HG02588 (cell line): ENCODE measurements at regions not wholly inside any gene's neighbourhood (a gene's known extent, or its start where the extent isn't known, plus 50 kb on each side); places are given as distances from the start of the nearest gene placed in this dataset.

Experiments
- ATAC-seq: cut with Tn5 transposase; IDR thresholded peaks from one replicate; pipeline ENCODE4 v1.9.1; 2021; ENCODE audit warnings: mild to moderate bottlenecking, moderate library complexity; ENCODE audit not compliant: unreplicated experiment

DNA sequence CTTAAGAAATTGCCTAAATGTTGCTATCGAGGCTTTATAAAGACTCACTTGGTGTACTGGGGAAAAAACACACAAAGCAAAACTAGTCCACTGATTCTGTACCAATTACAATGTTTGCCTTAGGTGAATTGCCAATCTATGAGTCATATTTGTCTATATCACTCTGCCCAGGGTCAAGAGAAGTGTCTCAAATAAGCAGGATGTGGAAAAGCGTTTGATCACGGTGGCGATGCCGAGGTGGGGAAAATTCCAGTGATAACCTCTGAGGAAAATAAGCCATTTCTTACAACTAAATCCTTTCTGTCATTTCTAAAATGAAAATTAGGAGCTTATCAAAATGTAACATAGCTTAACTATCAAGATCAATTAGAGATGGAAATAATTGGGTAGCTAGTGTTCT is 148.6 kb upstream of the DIO3 start:
- ATAC-seq: no peak

DNA sequence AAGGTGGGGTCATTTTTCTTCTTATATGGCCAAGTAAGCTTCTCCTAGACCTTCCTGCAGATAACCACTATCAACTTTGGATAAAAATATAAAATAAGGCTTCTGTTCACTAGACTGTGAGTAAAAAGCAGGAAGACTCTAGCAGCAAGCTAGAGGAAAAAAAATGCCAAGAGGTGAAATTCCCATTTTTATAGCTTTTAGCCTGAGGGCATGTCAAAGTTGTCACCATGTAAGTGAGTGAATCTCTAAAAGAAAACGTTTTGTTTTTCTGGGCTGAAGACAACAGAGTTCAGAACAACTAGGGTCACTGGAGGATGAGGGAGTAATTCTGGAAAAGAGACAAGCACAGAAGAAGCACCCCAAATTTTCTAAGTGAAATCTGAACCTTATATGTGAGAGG is 143.9 kb upstream of the DIO3 start:
- no peak for ATAC-seq

DNA sequence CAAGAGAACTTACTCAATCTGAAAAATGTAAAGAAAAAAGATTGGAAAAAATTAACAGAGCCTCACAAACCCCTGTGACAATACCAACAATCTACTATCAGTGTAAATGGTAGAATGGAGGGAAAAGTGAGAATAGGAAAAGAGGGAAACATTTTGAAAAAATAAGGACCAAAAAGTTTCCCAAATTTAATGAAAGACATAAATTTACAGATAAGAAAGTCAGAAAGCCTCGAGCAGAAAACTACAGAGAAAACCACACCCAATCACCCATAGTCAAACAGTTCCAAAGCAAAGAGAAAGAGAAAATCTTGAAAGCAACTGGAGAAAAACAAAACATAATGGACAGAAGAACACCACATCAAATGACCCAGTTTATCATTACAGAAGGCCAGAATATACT is 142.7 kb upstream of the DIO3 start:
- no peak for ATAC-seq

DNA sequence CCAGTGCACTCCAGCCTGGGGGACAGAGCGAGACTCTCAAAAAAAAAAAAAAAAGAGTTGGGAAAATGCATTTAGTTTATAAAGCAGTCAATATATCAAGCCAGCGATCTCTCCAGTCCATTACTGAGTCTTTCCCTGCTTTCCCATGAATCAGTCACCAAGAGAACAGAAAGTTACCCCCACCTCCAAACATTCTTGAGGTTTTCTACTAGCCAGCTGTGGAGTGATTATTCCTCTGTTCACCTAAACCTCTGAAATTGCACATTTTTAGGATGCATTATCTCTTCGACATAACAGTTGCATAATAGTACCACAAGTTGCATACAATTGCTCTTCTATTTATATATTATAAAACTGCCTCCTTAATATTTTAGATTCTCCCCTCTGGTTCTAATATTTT is 134.8 kb upstream of the DIO3 start:
- ATAC-seq: no peak

DNA sequence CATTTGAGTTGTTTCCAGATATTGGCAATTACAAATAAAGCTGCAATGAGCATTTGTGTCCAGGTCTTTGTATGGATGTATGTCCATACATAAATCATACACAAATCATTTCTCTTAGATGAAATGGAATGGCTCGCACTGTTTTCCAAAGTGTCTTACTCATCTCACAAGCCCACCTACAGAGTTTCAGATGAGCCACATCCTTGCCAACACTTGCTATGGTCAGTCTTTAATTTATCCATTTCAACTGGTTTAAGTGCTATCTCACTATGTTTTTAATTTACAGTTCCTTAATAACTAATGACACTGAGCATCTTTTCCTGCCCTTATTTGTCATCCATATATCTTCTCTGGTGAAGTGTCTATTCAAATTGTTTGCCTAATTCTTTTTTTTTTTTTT is 132.9 kb upstream of the DIO3 start:
- ATAC-seq: no peak

DNA sequence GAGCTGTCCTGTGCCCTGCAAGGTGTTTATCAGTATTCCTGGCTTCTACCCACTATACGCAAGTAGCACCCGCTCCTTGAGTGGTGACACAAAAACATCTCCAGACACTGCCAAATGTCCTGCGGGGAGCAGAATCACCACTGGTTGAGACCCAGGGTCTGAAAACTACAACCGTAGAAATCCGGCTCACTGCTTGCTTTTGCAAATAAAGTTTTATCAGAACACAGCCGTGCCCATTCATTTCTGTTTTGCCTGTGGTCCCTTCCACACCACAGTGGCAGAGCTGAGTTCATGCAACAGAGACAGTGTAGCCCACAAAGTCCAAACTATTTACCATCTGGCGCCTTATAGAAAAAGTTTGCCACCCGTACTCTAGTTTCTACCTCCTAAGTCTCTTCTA is 125.7 kb upstream of the DIO3 start:
- ATAC-seq: no peak

DNA sequence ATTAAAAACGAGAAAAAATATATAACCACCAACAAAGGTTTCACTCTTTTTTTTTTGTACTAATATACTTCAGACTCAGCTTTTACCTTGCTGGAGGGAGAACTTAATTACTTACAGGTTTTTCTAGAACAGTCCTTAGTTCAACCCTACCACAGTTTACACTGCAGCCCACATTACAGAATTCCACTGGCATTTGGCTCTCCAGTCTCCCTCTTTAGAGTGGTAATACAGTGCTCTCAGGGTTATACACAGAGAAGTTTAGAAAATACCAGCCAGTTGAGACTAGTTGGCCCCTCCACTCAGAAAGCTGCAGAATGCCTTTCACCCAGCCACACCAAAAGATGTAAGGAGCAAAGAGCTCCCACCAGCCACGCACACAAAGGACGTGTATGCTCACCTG is 122.3 kb upstream of the DIO3 start:
- no peak for ATAC-seq

DNA sequence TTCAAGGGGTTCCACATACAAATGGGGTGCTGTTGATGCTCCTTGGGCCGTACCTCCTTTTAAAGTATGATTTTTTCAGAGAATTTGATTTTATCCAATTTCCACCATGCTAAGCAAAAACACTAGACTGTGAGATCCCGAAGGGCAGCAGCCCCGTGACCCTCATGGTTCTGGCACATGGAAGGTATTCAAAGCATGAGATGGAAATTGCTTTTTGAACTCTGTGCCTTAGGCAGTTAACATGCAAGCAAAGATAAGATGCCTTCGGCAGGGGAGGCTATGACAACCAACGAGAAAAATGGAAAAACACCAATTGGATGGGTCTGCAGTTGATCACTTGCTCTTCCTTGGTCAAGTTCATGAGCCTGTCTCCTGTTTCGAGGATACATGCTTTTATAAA is 120.8 kb upstream of the DIO3 start:
- no peak for ATAC-seq

DNA sequence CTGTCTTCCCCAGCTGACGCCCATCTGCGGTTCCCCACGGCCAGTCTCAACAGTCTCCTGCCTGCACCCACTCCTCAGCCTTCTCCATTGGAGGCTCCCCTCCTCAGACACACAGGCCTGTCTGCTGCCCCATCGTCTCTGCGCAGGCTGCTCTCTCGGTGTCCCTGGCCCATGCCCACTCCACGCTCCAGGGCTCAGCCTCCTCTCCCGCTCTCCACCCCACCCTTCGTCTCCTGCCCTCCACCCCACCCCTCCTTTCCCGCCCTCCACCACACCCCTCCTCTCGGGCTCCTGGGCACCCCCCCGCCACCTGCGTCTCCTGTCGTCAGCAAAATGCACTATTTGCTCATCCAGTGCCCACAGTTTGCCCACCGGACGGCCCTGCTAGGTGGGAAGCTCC is 119.6 kb upstream of the DIO3 start:
- no peak for ATAC-seq

DNA sequence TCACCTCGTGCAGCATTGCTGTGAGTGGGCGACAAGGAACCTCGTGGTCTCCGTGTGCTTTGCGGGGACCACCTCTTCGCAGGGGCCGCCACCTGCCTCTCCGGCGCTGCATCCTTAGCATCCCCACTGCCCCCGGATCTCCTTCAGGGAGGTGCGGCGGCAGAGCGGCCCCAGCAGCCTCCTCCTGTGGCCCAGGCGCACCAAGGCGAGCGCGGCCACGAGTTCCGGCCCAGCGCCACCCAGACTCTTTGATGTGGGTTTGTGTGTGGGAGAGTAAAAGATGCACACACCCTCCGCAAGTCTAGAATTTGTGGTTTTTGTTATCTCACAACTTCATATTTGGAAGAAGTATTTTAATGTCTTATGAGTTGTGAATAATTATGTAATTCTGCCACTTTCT is 118.8 kb upstream of the DIO3 start:
- no peak for ATAC-seq

DNA sequence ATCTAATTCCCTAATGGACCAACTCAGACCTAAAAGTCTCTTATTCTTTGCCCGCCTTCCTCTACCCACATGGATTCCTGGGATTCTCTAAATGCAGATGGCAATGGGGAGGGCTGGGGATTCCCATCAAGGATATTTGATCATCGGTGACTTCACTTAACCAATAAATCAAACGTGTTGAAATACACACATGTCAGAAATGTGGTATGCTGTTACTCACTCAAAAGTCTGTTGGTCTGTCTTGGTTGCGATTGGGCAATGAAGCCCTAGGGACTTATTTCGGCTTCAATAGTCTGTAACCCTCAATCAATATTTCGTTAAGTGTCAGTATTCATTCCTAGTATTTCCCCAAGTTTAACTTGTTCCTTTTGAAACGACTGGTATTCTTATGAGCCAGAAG is 117.2 kb upstream of the DIO3 start:
- ATAC-seq: no peak

DNA sequence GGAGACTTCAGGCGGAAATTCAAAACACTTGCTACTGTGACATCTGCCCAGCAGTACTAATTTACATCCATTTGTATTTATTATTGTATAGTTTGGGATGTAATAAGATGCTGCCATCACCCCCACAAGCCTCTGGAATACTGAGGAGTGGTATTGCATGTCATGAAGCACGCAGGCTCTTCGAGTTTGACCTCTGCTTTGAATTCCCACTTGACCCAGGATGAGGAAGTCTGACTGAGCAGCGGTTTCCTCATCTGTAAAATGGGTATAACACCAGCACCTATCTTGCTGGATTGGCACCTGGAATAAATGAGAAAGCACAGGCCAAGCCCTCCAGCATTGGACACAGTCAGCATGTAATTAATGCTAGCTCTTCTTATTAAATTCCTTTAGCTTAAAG is 116.0 kb upstream of the DIO3 start:
- ATAC-seq: no peak

DNA sequence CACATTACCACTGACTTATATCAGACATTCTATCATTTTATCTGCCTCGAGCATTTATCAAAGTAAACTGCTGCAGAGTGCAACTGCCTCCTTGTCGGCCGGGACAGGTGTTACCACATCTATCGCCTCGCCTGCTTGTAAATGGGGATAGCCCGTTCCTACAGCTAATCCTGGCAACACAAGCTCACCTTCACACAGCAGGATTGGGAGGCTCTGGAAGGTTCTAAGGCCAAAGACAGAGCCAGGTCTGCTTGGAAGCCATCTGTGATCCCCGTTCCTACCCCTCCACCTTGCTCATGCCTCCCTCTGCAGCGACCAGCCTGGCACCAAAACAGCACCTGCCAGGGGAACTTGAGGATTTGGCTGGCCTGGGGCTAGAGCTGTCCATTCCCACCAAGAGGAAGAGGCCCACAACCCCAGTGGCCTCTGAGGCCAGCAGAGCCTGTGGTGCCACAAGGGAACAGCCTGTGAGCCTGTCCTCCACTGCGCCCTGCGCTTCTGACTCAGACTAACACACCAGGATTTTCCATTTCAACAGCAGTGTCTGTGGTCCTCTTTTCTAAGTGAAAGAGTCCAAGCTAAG is 114.8 kb upstream of the DIO3 start:
- ATAC-seq: no peak

DNA sequence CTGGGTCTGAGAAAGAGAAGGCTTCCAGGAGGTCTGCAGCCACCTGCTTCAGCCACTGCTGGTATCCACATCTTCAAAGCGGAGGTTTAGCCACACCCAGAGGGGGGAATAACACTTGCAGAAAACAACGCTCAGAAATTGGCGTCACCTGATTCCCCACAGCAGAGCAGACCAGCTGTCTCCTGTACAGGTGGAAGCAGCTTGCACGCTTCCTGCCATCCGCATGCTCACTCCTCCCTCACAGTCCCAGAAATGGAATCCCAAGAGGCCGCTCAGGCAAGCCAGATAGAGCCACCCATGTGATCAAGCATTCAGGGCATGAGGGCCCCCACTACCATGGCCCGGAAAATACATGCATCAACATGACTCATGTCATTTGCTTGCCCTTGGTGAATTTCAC is 112.2 kb upstream of the DIO3 start:
- no peak for ATAC-seq

DNA sequence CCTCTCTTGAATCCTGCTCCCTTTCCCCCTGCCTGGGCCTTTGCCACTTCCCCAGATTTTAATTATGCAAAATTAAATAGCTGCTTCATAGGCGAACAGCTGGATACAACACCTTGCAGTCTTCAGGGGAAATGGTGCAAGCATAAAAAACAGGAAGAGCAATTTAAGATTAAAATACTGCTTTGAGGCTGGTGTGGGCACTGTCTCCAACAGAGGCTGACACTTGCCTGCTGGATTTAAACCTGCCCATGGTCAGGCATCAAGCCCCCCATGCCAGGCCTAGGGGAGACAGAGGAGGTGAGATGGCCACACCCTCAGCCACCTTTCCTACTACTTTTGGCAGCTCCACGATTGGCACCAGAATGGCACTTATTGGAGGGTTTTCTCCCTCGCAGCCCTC is 110.1 kb upstream of the DIO3 start:
- ATAC-seq: no peak

DNA sequence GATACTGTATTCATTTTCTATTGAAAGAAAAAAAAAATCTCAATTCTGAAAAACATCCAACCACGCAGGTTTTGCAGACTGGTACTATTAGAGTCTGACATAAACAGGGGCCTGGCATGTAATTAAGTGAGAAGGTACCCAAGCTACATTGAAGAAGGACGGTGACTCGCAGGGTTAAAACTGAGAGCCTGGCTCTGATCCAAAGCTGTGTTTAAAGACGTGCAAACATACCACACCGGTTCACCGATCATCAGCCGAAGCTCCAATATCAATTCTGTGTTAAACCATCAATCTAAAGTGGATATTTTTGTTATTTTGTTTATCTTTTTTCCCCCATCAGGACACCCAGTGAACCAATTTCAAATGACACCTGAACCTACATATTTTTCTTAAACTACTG is 108.1 kb upstream of the DIO3 start:
- ATAC-seq: no peak

DNA sequence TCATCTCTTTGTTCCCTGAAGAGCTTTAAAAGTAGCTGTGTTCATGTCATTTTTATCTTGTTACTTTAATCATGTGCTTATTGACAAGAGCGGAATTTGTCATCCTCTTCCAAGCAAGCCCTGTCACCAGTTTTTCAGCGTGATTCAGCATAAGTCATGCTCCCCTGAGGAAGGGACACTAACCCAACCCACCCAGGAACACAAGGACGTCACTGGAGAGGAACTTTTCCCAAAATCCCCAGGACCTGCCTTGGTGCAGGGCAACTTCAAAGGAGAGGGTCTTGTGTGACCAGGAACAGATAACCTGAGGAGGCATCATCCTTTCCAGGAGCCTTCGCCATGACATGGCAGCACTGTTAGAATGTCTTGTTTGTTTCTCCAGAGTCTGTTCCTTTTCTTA is 107.1 kb upstream of the DIO3 start:
- no peak for ATAC-seq

DNA sequence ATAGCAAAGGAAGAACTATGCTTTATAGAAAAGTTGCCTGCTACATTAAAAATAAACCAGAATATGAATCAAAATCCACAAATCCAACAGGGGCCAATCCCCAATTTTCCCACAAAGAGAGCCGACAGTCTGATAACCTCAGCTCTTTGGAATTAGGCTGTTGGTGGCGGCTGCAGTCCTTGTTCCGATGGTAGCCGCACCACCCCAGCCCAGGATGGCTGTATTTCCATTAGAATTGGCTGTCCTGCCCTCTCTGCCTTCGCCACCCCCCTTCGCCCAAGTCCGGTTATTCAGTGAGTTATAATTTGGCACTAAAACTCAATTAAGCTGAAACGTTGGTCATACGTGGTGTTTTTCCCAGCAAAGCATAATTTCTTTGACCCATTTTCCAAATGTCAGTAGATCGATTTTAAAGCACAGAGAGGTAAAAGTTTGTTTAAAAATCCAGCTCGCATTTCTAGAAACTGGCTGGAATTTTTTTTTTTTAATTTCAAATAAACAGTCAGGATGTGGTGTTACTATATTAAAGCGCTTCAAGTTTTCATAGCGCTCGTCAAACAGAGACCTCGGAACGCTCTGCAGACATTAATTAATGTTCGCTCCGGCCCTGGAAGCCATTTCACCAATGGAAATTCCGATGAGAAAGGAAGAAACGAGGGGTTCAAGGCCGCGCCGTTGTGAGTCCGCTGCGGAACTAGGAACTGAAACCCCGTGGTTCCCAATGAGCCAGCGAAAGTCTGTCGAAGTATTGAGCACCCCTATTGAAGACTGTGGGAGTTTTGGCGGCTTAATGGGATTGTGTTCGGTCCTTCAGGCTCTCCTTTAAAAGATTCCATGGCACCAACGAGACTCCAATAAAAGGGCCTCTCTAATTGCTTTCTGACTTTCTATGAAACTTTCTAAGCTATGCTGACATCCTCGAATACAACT is 104.8 kb upstream of the DIO3 start:
- no peak for ATAC-seq

DNA sequence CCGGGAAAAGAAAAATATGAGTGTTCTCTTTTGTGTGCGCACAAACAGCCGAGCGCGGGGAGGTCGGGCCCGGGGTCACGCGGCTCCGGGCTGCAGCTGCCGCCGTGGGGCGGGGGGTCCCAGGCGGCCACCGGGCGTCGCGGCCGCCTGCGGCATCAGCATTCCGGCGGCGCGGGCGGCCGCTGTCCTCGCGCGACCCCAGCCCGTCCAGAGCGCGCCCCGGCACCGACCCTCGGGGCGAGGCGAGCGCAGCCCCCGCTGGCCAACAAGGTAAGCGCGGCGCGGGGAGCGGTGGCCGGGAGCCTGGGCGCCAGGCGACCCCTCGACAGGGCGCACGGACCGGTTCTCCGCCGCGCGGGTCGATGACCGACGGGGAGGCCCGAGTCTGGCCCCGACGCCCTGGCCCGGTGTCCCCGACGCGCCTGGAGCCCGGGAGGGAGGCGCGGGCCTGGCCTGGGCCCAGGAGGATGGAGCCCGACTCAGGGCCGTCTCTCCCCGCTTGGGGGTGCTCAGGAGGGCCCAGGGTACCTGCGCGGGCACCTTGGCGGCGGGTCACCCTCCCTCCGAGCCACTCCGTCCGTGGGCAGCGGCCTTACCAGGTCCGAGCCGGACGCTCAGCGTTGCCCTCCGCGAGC is 103.9 kb upstream of the DIO3 start:
- ATAC-seq: no peak

DNA sequence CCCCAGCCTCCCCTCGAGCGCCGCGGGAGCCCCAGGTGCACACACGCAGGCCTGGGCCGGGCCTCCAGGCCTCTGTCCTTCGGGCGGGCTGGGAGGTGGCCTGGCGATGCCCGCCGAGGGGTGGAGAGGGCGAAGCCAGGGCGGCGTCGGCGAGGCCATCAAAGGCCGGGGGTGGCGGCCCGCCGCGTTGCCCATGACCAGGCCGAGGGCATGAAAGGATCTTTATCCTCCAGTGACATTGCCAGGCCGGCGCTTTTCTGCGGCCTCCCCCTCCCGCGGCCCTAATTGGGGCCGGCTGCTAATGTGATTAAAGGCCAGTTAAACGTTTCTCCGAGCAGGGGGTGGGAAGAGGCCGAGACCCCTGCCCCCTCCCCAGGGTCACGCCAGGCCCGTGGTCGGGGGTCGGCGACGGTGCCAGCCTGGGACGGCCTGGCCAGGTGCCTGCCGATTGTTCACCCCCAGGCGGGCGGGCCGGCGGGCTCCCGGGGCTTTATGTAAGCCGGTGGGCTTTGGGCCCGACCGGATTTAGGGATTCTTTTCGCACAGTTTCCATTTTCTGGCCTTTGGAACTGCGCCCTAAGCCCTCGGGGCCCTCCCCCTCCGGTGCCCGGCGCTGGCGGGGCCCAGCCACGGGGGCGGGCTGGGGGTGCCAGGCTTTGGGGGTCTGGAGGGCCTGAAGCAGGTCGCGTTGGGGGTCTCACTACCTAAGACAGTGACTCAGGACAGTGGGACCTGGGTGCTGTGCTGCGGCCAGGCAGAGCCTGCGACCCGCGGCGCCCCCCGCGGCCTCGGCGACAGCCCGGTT is 103.2 kb upstream of the DIO3 start:
- no peak for ATAC-seq

DNA sequence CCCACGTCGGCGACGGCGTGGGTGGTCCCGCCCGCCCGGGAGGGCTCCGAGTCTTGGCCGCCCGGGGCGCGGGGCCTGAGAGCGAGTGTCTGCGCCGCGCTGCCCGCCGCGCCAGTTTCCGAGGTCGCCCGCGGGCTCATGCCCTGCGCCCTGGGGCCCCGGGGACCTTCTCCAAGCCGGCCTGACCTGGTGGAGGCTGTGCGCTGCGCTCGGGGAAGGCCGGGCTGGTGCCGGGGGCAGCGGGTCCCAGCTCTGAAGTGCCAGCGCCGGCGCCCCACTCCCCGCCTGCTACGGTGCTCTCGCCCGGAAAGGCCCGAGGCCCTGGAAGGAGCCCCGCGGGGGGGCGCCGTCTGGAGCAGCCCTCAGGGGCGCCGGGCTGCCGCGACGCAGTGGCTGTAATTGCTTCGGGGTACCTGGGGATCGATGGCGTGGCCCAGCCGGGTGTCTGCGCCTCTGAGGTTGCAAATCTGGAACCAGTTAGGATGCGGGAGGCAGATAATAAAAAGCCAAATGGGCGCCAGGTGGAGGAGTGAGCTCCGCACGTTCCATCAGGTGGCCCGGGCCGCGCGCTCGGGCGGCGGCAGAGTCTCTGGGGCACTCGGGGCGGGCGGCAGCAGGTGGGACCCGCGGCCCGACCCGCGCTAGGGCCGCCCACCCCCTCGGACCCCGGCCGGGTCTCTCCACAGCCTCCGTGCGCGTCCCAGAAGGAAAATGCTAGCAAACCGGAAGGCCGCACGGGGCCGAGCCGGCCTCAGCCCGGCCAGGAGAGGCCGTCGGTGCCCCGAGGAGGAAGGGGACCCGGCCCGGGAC is 102.3 kb upstream of the DIO3 start:
- ATAC-seq: no peak
